Stimulated activated naive CD8-positive, alpha-beta T cell treated with anti-CD3 and anti-CD28 coated beads, Interleukin-15, amount 100 ng/mL, for 72 hours (primary cell): ENCODE measurements at regions not wholly inside any gene's neighbourhood (a gene's known extent, or its start where the extent isn't known, plus 50 kb on each side); places are given as distances from the start of the nearest gene placed in this dataset.

ENCODE experiments used
- ATAC-seq: fragments of 150-1000 bp; cut with Tn5 transposase; 2 replicates; pipeline ENCODE4 v1.10.0; 2021; ENCODE audit warnings: mild to moderate bottlenecking, moderate library complexity
- DNase-seq, 2 donors: peaks; one replicate each; pipeline ENCODE4 v3.0.0; 2021 to 2022
- H3K27ac Mint-ChIP-seq, 2 donors: one replicate each; pipeline ENCODE4 v1.8.0; 2022; ENCODE audit warnings: mild to moderate bottlenecking in 2 of 2, mixed read lengths in 2 of 2, moderate library complexity in 2 of 2
- H3K27me3 Mint-ChIP-seq: one replicate; pipeline ENCODE4 v1.8.0; 2022; ENCODE audit warnings: mixed read lengths
- H3K4me1 Mint-ChIP-seq: one replicate; pipeline ENCODE4 v1.8.0; 2022; ENCODE audit warnings: mild to moderate bottlenecking, mixed read lengths
- H3K4me3 Mint-ChIP-seq, 2 donors: one replicate each; pipeline ENCODE4 v1.8.0; 2022; ENCODE audit warnings: mild to moderate bottlenecking in 2 of 2, mixed read lengths in 2 of 2, moderate library complexity in 1 of 2
- H3K9me3 Mint-ChIP-seq, 2 donors: one replicate each; pipeline ENCODE4 v1.8.0; 2022; ENCODE audit warnings: mixed read lengths in 2 of 2

DNA sequence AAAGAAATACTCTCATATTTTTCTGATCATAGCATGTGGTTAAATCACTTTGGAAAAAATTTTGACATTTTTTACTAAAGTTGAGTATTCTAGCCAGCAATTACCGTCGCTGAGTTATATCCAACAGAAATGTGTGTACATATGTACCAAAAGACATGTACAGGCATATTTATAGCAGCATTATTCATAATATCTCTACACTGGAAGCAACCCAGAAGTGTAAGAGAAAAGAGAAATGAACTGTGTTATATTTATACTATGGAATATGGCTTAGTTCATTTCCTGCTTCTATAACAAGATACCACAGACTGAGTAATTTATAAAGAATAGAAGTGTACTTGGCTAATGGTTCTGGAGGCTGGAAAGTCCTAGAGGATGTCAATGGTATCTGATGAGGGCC is 474.0 kb upstream of the GJE1 start:
- H3K27ac Mint-ChIP-seq = no peak overlapping the region
- ATAC-seq (no peak), DNase-seq (no peak)
- H3K4me3 Mint-ChIP-seq = no peak overlapping the region
- H3K4me1 Mint-ChIP-seq = no peaks in the 10 kb centered on the region
- peaks cover 5 to 11% of the 10 kb centered on the region in 2 donors for H3K9me3 Mint-ChIP-seq
- H3K27me3 Mint-ChIP-seq = peaks cover 6% of the 10 kb centered on the region

DNA sequence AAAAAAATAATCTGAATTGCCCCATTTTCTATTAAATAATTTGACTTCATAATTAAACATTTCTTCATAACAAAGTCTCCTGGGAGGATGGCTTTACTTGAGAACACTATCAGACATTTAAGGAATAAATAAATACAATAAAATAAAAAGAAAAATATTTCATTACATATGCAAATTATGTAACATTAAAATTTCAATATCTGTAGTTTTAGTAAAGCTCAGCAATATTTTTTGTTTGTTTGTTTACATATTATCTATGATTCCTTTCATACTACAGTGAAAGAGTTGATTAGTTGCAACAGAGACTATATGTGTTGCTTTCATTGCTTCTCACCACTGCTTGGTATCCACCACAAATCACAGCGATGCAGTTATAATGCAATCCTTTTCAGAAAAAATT is 474.9 kb upstream of the GJE1 start:
- Mint-ChIP-seq H3K9me3 (peaks cover 5 to 11% of the 10 kb centered on the region in 2 donors), H3K4me3 (no peak overlapping the region), H3K27me3 (peaks cover 6% of the 10 kb centered on the region), H3K27ac (no peak overlapping the region), H3K4me1 (no peaks in the 10 kb centered on the region)
- DNase-seq (no peak), ATAC-seq (no peak)

DNA sequence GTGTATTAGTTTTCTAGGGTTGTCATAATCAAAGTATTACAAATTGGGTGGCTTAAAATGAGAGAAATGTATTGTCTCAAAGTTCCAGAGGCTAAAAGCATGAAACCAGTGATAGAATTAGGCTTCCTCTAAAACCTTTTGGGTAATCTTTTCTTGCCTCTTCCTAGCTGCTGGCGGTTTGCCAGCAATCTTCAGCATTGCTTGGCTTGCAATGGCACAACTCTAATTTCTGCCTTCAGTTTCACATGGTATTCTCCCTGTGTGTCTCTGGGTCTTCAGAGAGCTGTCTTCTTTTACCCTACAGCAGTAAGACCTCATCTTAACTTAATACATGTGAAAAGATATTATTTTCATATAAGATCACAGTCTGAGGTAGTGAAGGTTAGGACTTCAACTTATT is 479.1 kb upstream of the GJE1 start:
- Mint-ChIP-seq H3K27ac (no peak overlapping the region), H3K27me3 (no peaks in the 10 kb centered on the region), H3K4me1 (no peaks in the 10 kb centered on the region), H3K9me3 (peaks cover 5 to 11% of the 10 kb centered on the region in 2 donors), H3K4me3 (no peak overlapping the region)
- ATAC-seq (no peak), DNase-seq (no peak)

DNA sequence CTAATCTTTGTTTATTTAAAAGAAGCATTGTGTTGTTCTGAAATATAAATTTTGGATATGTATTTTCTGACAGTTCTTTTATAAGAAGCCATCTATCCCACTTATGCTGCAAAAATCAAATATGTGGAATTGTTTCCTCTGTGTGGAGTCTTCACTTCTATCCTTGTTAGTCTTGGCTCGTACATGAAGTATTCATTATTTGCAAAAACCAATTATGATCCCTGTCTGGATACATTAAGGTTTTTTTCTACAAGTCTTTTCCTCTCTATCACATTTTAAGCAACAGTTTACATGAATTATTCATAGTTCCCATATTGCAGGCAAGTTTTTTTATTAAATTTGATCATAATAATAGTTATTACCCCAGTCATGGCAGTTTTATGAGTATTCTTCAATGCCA is 490.8 kb upstream of the GJE1 start:
- H3K4me1 Mint-ChIP-seq = no peaks in the 10 kb centered on the region
- ATAC-seq = no peak
- H3K4me3 Mint-ChIP-seq = no peak overlapping the region

DNA sequence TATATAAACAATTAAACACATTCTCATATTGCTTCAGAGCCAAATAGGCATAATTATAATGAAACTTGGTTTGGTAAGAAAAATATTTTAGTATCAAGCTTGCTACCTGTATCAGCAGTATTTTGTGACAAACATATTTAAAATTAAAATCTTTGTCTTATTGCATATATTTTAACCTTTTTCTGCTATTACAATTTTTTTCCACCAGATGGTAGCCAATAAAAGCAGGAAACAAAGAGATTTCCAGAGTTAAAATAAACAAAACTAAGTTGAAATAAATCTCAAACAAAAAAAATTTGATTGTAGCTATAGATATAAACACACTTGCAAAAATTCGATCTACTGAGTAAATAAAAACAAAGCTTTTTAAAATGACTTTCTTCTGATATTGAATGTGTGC is 491.3 kb upstream of the GJE1 start:
- Mint-ChIP-seq H3K27ac (no peak overlapping the region), H3K9me3 (no peaks in the 10 kb centered on the region), H3K27me3 (no peaks in the 10 kb centered on the region), H3K4me1 (no peaks in the 10 kb centered on the region), H3K4me3 (no peak overlapping the region)
- no peak for ATAC-seq
- no peak for DNase-seq

More for the DNA sequence above, 490.8 kb upstream of the GJE1 start:
- DNase-seq = no peak
- Mint-ChIP-seq H3K27me3 (no peaks in the 10 kb centered on the region), H3K27ac (no peak overlapping the region), H3K9me3 (no peaks in the 10 kb centered on the region)

DNA sequence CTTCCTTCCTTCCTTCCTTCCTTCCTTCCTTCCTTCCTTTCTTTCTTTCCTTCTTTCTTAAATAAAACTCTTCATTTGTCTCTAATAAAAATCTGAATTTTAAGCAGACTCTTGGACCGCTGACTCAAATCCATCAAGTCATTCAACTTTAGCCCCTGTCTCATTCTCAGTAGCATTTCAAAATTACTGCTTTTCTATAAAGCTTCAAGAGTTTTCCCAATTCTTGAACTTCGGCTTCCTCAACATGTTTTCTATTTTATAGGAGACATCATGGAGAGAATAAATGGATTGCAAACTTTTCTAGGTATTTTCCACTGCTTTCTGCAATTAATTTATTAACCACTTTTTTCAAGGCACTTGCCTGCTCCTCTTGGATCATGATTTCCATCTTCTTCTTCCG is 497.1 kb upstream of the GJE1 start:
- no peak overlapping the region for H3K27ac Mint-ChIP-seq

DNA sequence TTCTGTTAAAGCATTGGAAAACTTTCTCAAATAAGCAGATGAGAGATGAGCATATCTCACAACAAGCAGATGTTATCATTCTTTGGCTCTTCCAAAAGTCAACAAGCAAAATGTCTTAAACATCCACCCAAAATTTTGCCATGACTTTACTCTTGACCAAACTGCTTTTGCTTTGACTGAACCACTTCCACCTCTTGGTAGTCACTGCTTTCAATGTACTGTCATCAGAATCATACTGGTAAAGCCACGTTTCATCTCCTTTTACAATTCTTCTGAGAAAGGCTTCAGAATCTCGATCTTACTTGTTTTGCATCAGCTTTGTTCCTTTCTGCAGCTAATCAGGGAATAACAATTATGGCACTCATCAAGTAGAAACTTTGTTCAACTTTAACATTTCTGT is 498.5 kb upstream of the GJE1 start:
- no peak overlapping the region for H3K27ac Mint-ChIP-seq
- no peak for DNase-seq
- H3K4me1 Mint-ChIP-seq = no peaks in the 10 kb centered on the region
- no peak overlapping the region for H3K4me3 Mint-ChIP-seq
- H3K27me3 Mint-ChIP-seq = peaks cover 8% of the 10 kb centered on the region
- ATAC-seq = no peak
- H3K9me3 Mint-ChIP-seq = no peaks in the 10 kb centered on the region

More for the DNA sequence above, 497.1 kb upstream of the GJE1 start:
- H3K27me3 Mint-ChIP-seq = peaks cover 8% of the 10 kb centered on the region
- no peaks in the 10 kb centered on the region for H3K4me1 Mint-ChIP-seq
- no peaks in the 10 kb centered on the region for H3K9me3 Mint-ChIP-seq
- H3K4me3 Mint-ChIP-seq = no peak overlapping the region
- ATAC-seq (no peak), DNase-seq (no peak)

DNA sequence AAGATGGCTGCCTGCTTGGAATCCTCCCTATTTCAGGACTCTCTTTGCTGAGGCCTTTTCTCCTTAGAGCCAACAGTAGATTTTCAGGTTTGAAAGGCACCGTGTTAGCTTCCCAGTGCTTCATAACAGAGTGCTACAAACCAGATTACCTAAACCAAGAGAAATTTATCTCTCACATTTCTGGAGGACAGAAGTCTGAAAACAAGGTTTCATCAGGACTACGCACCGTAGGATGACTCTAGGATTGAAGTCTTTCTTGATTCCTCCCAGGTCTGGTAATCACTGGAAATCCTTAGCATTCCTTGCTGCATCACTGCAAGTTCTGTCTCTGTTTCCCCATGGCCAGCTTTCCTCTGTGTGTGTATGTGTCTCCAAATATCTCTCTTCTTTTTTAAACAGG is 508.4 kb upstream of the GJE1 start:
- Mint-ChIP-seq H3K27me3 (no peaks in the 10 kb centered on the region), H3K9me3 (peaks cover 0 to 5% of the 10 kb centered on the region in 2 donors), H3K4me3 (no peak overlapping the region), H3K4me1 (no peaks in the 10 kb centered on the region), H3K27ac (no peak overlapping the region)
- ATAC-seq = no peak
- DNase-seq = no peak

DNA sequence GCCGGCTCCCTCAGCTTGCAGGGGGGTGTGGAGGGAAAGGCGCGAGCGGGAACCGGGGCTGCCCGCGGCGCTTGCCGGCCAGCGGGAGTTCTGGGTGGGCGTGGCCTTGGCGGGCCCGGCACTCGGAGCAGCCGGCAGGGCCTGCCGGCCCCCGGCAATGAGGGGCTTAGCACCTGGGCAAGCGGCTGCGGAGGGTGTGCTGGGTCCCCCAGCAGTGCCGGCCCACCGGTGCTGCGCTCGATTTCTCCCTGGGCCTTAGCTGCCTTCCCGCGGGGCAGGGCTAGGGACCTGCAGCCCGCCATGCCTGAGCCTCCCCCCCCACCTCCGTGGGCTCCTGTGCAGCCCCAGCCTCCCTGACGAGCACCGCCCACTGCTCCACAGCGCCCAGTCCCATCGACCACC is 514.5 kb upstream of the GJE1 start:
- no peak overlapping the region for H3K27ac Mint-ChIP-seq
- no peaks in the 10 kb centered on the region for H3K27me3 Mint-ChIP-seq
- no peak for DNase-seq
- H3K9me3 Mint-ChIP-seq = no peaks in the 10 kb centered on the region
- no peak overlapping the region for H3K4me3 Mint-ChIP-seq
- no peak for ATAC-seq
- no peaks in the 10 kb centered on the region for H3K4me1 Mint-ChIP-seq

DNA sequence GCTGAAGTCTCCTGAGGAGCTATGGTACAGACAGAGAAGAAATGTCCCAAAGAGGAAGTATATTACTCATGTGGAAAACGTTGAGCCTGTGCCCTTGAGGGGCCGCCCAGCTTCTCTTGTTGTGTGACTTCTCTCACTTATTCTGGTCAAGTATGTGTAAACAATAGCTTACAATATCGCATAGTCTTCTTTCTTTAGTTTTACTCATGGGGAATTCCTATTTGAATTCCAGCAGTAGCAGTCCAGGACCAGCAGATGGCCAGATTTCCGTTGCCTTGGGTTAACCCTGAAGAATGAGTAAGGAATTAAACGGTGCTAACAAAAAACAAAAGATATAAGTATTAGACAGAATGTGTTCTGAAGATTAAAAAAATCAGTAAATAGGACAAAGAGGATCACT is 522.0 kb upstream of the GJE1 start:
- DNase-seq (no peak), ATAC-seq (no peak)
- H3K27ac Mint-ChIP-seq = no peak overlapping the region
- no peak overlapping the region for H3K4me3 Mint-ChIP-seq
- H3K27me3 Mint-ChIP-seq = peaks cover 7% of the 10 kb centered on the region
- H3K9me3 Mint-ChIP-seq = peaks cover 14 to 28% of the 10 kb centered on the region in 2 donors
- no peaks in the 10 kb centered on the region for H3K4me1 Mint-ChIP-seq

DNA sequence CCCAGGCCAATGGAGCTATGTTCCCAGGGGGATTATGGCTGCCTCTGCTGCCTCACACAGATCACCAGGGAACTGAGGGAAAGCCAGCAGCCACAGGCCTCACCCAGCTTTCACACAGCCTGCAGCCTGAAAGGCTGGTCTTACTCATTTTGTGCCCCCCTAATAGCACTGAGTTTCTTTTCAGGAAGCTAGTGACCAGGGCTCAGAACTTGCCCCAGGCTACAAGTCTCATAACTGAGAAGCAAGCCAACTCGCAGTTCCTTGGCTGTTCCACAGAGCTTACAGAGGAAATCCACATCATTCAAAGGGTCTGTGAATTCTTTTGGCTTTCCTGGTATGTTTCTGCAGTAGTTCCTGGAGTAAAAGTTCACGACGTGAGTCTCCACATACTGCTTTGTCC is 524.8 kb upstream of the GJE1 start:
- no peak for DNase-seq
- Mint-ChIP-seq H3K9me3 (peaks cover 14 to 29% of the 10 kb centered on the region in 2 donors), H3K4me1 (no peaks in the 10 kb centered on the region), H3K4me3 (no peak overlapping the region), H3K27me3 (peaks cover 7% of the 10 kb centered on the region), H3K27ac (no peak overlapping the region)
- no peak for ATAC-seq

DNA sequence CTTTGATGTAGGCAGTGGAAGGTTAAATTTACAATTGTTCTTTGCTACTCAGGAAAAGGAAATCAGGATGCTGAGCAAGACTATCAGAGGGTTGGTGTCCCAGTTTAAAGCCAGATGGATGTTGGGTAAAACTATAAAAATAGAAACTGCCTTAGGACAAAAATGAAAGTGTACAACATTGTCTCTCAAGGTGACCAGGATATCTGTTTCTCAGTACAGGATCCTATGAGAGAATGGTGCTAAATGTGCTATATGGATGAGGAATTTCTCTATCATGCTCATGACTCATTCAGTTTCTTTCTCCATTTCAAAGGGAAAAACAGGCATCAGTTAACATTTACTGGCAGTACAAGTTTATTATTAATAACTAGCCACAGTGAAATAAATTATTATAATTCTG is 534.2 kb upstream of the GJE1 start:
- no peak overlapping the region for H3K4me3 Mint-ChIP-seq
- ATAC-seq = no peak
- no peak for DNase-seq
- H3K9me3 Mint-ChIP-seq = peaks cover 7 to 11% of the 10 kb centered on the region in 2 donors
- no peaks in the 10 kb centered on the region for H3K27me3 Mint-ChIP-seq
- no peak overlapping the region for H3K27ac Mint-ChIP-seq
- no peaks in the 10 kb centered on the region for H3K4me1 Mint-ChIP-seq

DNA sequence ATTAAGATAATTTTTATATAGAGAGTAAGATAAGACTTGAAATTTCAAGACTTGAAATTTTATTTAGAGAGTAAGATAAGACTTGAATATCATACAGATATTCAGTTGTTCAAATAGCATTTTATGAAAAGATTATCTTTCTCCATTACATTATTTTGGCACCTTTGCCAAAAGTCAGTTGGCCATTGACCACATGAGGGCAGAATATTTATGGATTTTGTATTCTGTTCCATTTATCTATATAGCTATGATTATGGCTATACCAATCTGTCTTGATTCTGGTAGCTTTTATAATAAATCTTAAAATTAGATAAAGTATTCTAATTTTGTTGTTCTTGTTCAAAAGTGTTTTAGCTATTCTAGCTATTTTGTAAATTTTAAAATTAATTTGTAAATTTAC is 537.9 kb upstream of the GJE1 start:
- Mint-ChIP-seq H3K27me3 (no peaks in the 10 kb centered on the region), H3K9me3 (peaks cover 0 to 4% of the 10 kb centered on the region in 2 donors), H3K4me3 (no peak overlapping the region), H3K27ac (no peak overlapping the region), H3K4me1 (no peaks in the 10 kb centered on the region)
- no peak for DNase-seq
- ATAC-seq = no peak

DNA sequence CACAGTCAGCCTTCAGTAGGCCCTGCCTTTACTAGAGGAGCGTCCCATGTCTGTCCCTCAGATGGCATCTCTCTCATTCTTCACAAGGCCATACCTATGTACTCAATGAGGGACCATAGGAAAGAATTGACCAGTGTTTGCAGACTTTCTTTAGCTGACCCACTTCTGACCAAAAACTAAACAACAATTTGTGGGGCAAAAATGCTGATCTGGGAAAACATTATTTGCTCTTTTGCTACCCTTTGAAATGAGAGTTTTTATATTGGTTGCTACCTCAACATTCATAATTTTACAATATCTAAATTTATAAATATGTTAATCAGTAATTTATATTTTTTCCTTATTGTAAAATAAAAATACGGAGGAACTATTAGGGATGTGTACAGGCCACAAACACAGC is 539.4 kb upstream of the GJE1 start:
- no peak overlapping the region for H3K27ac Mint-ChIP-seq
- no peak for ATAC-seq

DNA sequence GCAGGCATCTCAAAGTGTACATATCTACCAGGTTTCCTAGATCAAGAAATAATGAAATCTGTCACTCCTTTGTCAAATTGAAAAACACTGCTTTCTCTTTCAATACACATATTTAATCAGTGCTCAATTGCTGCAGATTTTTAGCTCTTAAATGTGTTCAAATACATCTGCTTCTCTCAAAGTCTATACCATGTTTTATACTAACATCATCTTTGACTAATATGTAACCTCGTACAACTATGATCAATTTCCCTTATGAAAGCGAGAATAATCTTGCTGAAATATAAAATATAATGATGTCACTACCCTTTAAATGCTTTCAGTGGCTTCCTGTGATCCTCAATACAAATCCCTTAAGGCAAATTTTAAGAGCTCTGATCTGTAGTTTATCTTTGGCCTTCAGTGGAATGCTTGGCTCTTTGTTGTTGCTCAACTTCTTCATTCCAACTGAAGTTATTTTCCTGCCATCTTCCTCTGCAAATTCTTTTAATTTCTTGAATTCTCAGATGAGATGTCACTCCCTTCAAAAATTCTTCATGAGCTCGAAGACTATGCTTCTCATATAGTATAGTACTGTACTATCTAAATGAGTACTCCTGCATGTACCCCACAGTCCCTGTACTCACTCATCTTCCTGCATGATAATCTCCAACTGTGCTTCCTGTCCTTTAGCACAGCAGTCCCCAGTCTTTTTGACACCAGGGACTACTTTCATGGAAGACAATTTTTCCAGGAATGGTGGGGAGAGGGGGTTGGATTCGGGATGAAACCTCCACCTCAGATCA is 545.1 kb upstream of the GJE1 start:
- Mint-ChIP-seq H3K9me3 (no peaks in the 10 kb centered on the region), H3K27me3 (peaks cover 9% of the 10 kb centered on the region), H3K27ac (no peak overlapping the region), H3K4me1 (no peaks in the 10 kb centered on the region), H3K4me3 (no peak overlapping the region)
- ATAC-seq (peak; percentile 26), DNase-seq (no peak)

More for the DNA sequence above, 539.4 kb upstream of the GJE1 start:
- Mint-ChIP-seq H3K4me1 (no peaks in the 10 kb centered on the region), H3K4me3 (no peak overlapping the region), H3K27me3 (no peaks in the 10 kb centered on the region), H3K9me3 (no peaks in the 10 kb centered on the region)
- DNase-seq = no peak

DNA sequence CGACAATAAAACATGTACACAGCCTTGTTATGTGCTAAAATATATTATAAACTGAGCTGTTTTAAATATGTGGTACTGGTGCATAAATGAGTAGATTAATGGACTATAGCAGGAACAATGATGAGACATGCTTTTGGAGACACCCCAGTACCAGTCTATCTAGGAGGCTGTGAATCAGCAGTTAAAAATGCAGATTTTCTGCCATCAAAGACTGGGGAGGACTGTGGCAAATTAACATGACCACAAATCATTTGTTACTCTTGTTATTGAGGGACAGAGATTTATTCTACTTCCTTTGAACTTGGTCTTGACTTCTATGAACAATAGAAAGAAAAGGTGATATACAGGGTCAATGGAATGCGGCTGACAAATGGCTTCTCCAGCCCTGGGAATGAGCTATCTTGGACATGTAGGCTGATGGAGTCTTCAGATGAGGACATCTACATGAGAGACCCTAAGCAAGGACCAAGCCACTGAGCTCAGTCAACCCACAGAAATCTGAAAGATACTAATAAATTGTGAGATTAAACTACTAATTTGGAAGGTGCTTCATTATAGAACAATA is 551.7 kb upstream of the GJE1 start:
- peaks cover 9% of the 10 kb centered on the region for H3K27me3 Mint-ChIP-seq
- DNase-seq (no peak), ATAC-seq (no peak)
- H3K9me3 Mint-ChIP-seq = no peaks in the 10 kb centered on the region
- H3K4me3 Mint-ChIP-seq = no peak overlapping the region
- H3K4me1 Mint-ChIP-seq = no peaks in the 10 kb centered on the region
- no peak overlapping the region for H3K27ac Mint-ChIP-seq

DNA sequence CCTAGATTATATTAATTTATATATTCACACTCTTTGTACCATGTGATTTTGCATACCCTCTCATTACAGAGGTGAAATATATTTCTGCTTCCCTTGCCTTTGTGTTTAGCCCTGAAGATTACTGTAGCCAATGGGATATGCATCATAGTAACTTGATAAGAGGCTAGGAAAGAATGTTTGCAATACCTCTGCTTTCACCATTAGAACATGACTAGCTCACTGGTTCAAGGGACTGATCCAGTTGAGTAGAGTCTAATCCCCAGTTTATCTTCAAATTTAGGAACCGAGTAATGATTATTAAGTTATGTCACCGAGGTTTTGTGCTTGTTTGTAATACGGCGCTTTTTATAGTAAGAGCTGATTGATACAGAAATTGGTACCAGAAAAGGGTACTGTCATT is 552.6 kb upstream of the GJE1 start:
- Mint-ChIP-seq H3K4me1 (no peaks in the 10 kb centered on the region), H3K9me3 (no peaks in the 10 kb centered on the region), H3K27me3 (peaks cover 2% of the 10 kb centered on the region), H3K4me3 (no peak overlapping the region), H3K27ac (no peak overlapping the region)
- no peak for DNase-seq
- no peak for ATAC-seq
